H1 (cell line): ENCODE measurements at regions not wholly inside any gene's neighbourhood (a gene's known extent, or its start where the extent isn't known, plus 50 kb on each side); places are given as distances from the start of the nearest gene placed in this dataset.

Source experiments
- CHD1 ChIP-seq: IDR thresholded peaks from 2 replicates; pipeline ENCODE4 v1.6.1; 2012; ENCODE audit warnings: low read depth, low read length, improper control_type of control experiment
- CHD2 ChIP-seq: IDR thresholded peaks from 2 replicates; pipeline ENCODE4 v1.6.1; 2012; ENCODE audit warnings: low read length, improper control_type of control experiment
- CTBP2 ChIP-seq: IDR thresholded peaks from 2 replicates; pipeline ENCODE4 v1.7.0; 2011; ENCODE audit warnings: borderline replicate concordance, mild to moderate bottlenecking, moderate library complexity, mixed read lengths, low read length; ENCODE audit not compliant: insufficient read depth, insufficient read length
- EP300 ChIP-seq, 2 experiments: IDR thresholded peaks; 1 replicate in 1 of 2; 2 replicates in 1 of 2; pipeline ENCODE4 v1.6.1; 2011 to 2012; ENCODE audit warnings: low read depth in 2 of 2, low read length in 2 of 2, mild to moderate bottlenecking in 2 of 2, borderline replicate concordance in 1 of 2, inconsistent platforms in 1 of 2, moderate library complexity in 1 of 2
- JUN ChIP-seq: IDR thresholded peaks from 2 replicates; pipeline ENCODE4 v1.6.1; 2011; ENCODE audit warnings: low read depth, mild to moderate bottlenecking, improper control_type of control experiment, low read length
- KDM1A ChIP-seq: fragments of 200-600, 300-600 bp; sonication (generic); IDR thresholded peaks from 2 replicates; pipeline ENCODE4 v1.7.1; 2016; ENCODE audit warnings: mild to moderate bottlenecking, low read length, borderline replicate concordance
- KDM4A ChIP-seq: IDR thresholded peaks from one replicate; pipeline ENCODE4 v1.7.1; 2012; ENCODE audit warnings: low read depth, mild to moderate bottlenecking, moderate library complexity, low read length, inconsistent platforms; ENCODE audit not compliant: severe bottlenecking
- NANOG ChIP-seq: IDR thresholded peaks from 2 replicates; pipeline ENCODE4 v1.6.1; 2011; ENCODE audit warnings: low read length, low read depth, mild to moderate bottlenecking, inconsistent platforms; ENCODE audit not compliant: insufficient read depth, poor library complexity, severe bottlenecking
- POLR2AphosphoS5 ChIP-seq: IDR thresholded peaks from 2 replicates; pipeline ENCODE4 v1.6.1; 2011; ENCODE audit warnings: low read depth, low read length
- SIN3A ChIP-seq, 2 experiments: IDR thresholded peaks in 1 of 2; conservative IDR thresholded peaks in 1 of 2; 2 replicates each; pipeline ENCODE4 v1.6.1; 2011 to 2012; ENCODE audit warnings: low read length in 2 of 2, improper control_type of control experiment in 1 of 2, low read depth in 1 of 2, mild to moderate bottlenecking in 1 of 2
- YY1 ChIP-seq: IDR thresholded peaks from 2 replicates; pipeline ENCODE4 v1.6.1; 2011; ENCODE audit warnings: low read depth, mild to moderate bottlenecking, low read length
- TF ChIP-seq, protein P1 (sequence below): fragments of 300-600 bp; sonication (generic); IDR thresholded peaks from 2 replicates; pipeline ENCODE4 v1.7.1; 2012; ENCODE audit warnings: low read length, moderate library complexity, mild to moderate bottlenecking, inconsistent platforms; ENCODE audit not compliant: insufficient replicate concordance

DNA sequence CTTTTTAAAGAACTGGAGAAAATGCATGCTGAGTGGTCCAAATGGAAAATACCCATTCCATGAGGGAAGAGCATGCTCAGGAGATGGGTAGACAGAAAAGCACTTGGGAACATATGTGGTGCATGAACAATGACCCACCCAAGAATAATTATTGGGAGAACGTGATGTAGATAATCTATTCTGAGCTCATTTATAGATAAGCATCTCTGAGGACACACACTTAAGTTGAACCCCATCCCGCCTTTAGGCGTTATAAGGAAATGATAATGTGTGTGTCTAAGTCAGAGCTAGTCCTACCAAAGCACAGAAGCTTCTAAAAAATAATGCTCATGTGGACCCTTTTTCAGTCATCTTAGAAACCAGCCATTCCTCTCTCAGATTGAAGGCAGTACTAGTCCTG lies 189.9 kb downstream of the KTN1 start (continued):
- TF ChIP-seq, protein P1, sequence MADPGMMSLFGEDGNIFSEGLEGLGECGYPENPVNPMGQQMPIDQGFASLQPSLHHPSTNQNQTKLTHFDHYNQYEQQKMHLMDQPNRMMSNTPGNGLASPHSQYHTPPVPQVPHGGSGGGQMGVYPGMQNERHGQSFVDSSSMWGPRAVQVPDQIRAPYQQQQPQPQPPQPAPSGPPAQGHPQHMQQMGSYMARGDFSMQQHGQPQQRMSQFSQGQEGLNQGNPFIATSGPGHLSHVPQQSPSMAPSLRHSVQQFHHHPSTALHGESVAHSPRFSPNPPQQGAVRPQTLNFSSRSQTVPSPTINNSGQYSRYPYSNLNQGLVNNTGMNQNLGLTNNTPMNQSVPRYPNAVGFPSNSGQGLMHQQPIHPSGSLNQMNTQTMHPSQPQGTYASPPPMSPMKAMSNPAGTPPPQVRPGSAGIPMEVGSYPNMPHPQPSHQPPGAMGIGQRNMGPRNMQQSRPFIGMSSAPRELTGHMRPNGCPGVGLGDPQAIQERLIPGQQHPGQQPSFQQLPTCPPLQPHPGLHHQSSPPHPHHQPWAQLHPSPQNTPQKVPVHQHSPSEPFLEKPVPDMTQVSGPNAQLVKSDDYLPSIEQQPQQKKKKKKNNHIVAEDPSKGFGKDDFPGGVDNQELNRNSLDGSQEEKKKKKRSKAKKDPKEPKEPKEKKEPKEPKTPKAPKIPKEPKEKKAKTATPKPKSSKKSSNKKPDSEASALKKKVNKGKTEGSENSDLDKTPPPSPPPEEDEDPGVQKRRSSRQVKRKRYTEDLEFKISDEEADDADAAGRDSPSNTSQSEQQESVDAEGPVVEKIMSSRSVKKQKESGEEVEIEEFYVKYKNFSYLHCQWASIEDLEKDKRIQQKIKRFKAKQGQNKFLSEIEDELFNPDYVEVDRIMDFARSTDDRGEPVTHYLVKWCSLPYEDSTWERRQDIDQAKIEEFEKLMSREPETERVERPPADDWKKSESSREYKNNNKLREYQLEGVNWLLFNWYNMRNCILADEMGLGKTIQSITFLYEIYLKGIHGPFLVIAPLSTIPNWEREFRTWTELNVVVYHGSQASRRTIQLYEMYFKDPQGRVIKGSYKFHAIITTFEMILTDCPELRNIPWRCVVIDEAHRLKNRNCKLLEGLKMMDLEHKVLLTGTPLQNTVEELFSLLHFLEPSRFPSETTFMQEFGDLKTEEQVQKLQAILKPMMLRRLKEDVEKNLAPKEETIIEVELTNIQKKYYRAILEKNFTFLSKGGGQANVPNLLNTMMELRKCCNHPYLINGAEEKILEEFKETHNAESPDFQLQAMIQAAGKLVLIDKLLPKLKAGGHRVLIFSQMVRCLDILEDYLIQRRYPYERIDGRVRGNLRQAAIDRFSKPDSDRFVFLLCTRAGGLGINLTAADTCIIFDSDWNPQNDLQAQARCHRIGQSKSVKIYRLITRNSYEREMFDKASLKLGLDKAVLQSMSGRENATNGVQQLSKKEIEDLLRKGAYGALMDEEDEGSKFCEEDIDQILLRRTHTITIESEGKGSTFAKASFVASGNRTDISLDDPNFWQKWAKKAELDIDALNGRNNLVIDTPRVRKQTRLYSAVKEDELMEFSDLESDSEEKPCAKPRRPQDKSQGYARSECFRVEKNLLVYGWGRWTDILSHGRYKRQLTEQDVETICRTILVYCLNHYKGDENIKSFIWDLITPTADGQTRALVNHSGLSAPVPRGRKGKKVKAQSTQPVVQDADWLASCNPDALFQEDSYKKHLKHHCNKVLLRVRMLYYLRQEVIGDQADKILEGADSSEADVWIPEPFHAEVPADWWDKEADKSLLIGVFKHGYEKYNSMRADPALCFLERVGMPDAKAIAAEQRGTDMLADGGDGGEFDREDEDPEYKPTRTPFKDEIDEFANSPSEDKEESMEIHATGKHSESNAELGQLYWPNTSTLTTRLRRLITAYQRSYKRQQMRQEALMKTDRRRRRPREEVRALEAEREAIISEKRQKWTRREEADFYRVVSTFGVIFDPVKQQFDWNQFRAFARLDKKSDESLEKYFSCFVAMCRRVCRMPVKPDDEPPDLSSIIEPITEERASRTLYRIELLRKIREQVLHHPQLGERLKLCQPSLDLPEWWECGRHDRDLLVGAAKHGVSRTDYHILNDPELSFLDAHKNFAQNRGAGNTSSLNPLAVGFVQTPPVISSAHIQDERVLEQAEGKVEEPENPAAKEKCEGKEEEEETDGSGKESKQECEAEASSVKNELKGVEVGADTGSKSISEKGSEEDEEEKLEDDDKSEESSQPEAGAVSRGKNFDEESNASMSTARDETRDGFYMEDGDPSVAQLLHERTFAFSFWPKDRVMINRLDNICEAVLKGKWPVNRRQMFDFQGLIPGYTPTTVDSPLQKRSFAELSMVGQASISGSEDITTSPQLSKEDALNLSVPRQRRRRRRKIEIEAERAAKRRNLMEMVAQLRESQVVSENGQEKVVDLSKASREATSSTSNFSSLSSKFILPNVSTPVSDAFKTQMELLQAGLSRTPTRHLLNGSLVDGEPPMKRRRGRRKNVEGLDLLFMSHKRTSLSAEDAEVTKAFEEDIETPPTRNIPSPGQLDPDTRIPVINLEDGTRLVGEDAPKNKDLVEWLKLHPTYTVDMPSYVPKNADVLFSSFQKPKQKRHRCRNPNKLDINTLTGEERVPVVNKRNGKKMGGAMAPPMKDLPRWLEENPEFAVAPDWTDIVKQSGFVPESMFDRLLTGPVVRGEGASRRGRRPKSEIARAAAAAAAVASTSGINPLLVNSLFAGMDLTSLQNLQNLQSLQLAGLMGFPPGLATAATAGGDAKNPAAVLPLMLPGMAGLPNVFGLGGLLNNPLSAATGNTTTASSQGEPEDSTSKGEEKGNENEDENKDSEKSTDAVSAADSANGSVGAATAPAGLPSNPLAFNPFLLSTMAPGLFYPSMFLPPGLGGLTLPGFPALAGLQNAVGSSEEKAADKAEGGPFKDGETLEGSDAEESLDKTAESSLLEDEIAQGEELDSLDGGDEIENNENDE = no peak
- no peak for TF ChIP-seq CTBP2
- TF ChIP-seq CHD2 = no peak
- no peak for TF ChIP-seq YY1
- no peak for TF ChIP-seq KDM4A
- no peak for TF ChIP-seq SIN3A (conservative IDR thresholded peaks at IDR 0.05 in 1 of 2, IDR thresholded peaks at IDR 0.05 in 1 of 2; ENCODE audit: low read depth in 1 of 2, low read length in 2 of 2)
- TF ChIP-seq NANOG = no peak
- TF ChIP-seq CHD1 = no peak
- TF ChIP-seq EP300 (IDR thresholded peaks at IDR 0.05; ENCODE audit: borderline replicate concordance in 1 of 2, low read depth in 2 of 2, low read length in 2 of 2) = no peak
- TF ChIP-seq KDM1A = no peak
- TF ChIP-seq POLR2AphosphoS5 = no peak
- TF ChIP-seq JUN = no peak
